Activated CD8-positive, alpha-beta T cell treated with anti-CD3 and anti-CD28 coated beads for 36 hours (primary cell): ENCODE measurements at regions not wholly inside any gene's neighbourhood (a gene's known extent, or its start where the extent isn't known, plus 50 kb on each side); places are given as distances from the start of the nearest gene placed in this dataset.

ENCODE experiments used
- ATAC-seq: fragments of 200-7000 bp; cut with Tn5 transposase; one replicate; pipeline ENCODE4 v1.10.0; 2021; ENCODE audit warnings: mild to moderate bottlenecking, moderate library complexity
- CTCF ChIA-PET: fragments of 350-600 bp; sonication (Branson Sonifier 250); formaldehyde crosslinking; loops from one replicate; lab custom pipeline; 2021; ENCODE audit warnings: antibody characterized with exemption; lab: Charles Lee
- POLR2A ChIA-PET: fragments of 350-600 bp; sonication (Branson Sonifier 250); formaldehyde crosslinking; loops from one replicate; lab custom pipeline; 2021; ENCODE audit warnings: antibody characterized with exemption; lab: Charles Lee
- DNase-seq: peaks from one replicate; pipeline ENCODE4 v3.0.0-alpha.2; 2020
- H3K27ac Mint-ChIP-seq: one replicate; pipeline ENCODE4 v1.8.0; 2021; ENCODE audit warnings: mild to moderate bottlenecking, mixed read lengths
- H3K27me3 Mint-ChIP-seq: one replicate; pipeline ENCODE4 v1.8.0; 2021; ENCODE audit warnings: mixed read lengths
- H3K36me3 Mint-ChIP-seq: one replicate; pipeline ENCODE4 v1.8.0; 2021; ENCODE audit warnings: low read depth, mixed read lengths
- H3K4me1 Mint-ChIP-seq: one replicate; pipeline ENCODE4 v1.8.0; 2021; ENCODE audit warnings: low read depth, mixed read lengths
- H3K4me3 Mint-ChIP-seq: one replicate; pipeline ENCODE4 v1.8.0; 2021; ENCODE audit warnings: mild to moderate bottlenecking, moderate library complexity, mixed read lengths
- H3K9me3 Mint-ChIP-seq: one replicate; pipeline ENCODE4 v1.8.0; 2021; ENCODE audit warnings: mixed read lengths
- CTCF ChIP-seq: fragments of 200-600 bp; IDR thresholded peaks from one replicate; pipeline ENCODE4 v1.8.0; 2022; ENCODE audit warnings: antibody characterized with exemption, mild to moderate bottlenecking
- intact Hi-C: fragments of 100-400 bp; cut with micrococcal nuclease; formaldehyde crosslinking; loops from one replicate; pipeline ENCODE4 v1.10.0; 2022

DNA sequence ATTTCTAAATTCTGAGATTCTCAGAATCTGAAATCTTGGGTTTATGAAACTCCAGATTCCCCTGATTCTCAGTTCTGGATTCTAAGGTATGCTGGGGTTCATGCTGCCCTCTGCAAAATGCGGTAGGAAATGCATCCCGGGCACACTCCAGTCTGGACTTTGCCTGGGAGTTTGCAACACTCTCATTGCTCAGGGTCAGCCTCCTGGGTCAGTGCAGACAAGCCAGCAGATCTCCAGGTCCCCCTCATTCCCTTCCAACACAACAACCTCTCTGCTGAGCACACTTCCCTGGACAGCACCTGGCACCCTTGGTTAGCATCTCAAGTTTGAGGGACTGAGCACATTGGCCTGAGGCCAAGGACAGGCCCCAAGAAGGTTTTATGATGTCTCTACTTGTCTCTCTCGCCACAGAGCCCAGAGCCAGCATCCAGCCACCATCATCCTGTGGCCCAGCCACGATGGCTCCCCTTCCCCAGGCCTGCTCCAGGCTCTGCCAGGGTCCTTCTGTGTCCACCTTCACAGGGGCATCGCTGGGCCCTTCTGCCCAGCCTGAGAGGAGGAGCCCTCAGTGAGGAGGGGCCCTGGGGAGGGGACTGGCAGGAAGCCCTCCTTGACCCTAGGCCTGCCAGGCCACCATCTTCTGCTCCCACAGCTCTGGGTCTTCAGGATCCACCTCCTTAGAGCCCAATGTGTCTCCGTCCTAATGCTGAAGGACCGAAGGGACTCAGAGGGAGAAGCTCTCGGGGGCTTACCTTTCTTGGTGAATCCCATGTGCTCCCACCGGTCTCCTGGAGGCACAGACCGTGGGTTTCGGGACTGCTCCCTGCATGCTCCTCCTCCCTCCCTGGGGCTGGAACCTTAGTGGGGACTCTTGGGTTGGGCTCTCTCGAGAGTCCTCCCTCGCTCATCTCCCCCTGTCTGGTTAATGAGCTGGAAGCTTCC is 550.7 kb downstream of the PTPRU start:
- ChIA-PET POLR2A (no interaction called here), CTCF (no interaction called here)
- H3K27me3 Mint-ChIP-seq, result peaks cover 2% of the 10 kb centered on the region
- no peak for TF ChIP-seq CTCF
- ATAC-seq (no peak), DNase-seq (no peak)
- no peaks in the 10 kb centered on the region for H3K36me3 Mint-ChIP-seq
- no peaks in the 10 kb centered on the region for H3K4me1 Mint-ChIP-seq
- no peak overlapping the region for H3K4me3 Mint-ChIP-seq
- no peak overlapping the region for H3K27ac Mint-ChIP-seq
- no peaks in the 10 kb centered on the region for H3K9me3 Mint-ChIP-seq
- intact Hi-C loops, result no loop called here

- Mint-ChIP-seq H3K4me1 (no peaks in the 10 kb centered on the region), H3K27me3 (peaks cover 2% of the 10 kb centered on the region), H3K4me3 (no peak overlapping the region), H3K9me3 (no peaks in the 10 kb centered on the region), H3K27ac (no peak overlapping the region), H3K36me3 (no peaks in the 10 kb centered on the region)
- ChIA-PET CTCF (no interaction called here), POLR2A (no interaction called here)
- intact Hi-C loops, result no loop called here
- no peak for TF ChIP-seq CTCF
- no peak for ATAC-seq
- DNase-seq, result no peak
Observed at GRCh38 chr1:29786195-29786594, 549.9 kb downstream of the PTPRU start.

DNA sequence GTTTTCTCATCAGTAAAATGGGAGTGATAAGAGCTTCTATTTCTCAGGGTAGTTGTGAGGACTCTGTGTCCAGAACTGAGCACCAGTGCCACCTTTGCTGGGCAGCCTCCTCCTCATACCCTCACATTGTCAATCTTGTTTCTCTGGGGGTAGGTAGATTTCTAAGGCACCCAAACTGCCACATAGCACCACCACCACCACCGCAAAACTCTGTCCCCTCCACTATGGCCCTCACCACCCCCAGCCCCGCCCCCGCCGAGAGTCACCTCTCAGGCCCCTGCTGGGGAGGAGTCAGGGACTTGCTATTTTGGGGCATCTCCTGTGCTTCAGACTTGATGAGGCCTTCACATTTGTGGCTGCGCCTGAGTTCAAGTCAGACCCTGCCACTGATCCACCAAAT is 549.2 kb downstream of the PTPRU start:
- ChIA-PET CTCF (no interaction called here), POLR2A (no interaction called here)
- Mint-ChIP-seq H3K4me1 (no peaks in the 10 kb centered on the region), H3K27ac (no peak overlapping the region), H3K27me3 (peaks cover 2% of the 10 kb centered on the region), H3K4me3 (no peak overlapping the region), H3K36me3 (no peaks in the 10 kb centered on the region), H3K9me3 (no peaks in the 10 kb centered on the region)
- DNase-seq (no peak), ATAC-seq (no peak)
- no peak for TF ChIP-seq CTCF
- intact Hi-C loops, result no loop called here

DNA sequence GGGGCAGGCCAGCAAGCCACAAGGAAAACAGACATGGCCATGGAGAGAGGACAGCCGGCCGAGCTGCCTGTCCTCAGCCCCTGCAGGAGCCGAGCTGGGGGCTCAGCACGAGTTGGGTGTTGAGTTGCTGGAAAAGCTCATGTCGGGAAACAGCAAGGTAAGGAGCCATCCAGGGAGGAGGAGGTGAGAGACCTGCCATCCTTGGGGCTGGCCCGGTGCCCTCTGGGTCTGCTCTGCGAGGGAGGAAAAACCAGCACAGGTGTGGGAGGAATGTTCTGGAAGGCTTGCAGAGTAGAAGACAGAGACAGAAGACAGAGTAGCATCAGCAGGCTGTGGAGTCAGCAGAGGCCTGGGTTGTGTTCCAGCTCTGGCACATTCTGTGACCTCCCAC is 548.8 kb downstream of the PTPRU start:
- ATAC-seq, result no peak
- CTCF ChIA-PET, result no interaction called here
- no peak for DNase-seq
- Mint-ChIP-seq H3K27ac (no peak overlapping the region), H3K4me3 (no peak overlapping the region), H3K4me1 (no peaks in the 10 kb centered on the region), H3K36me3 (no peaks in the 10 kb centered on the region), H3K9me3 (no peaks in the 10 kb centered on the region), H3K27me3 (peaks cover 2% of the 10 kb centered on the region)
- intact Hi-C loops, result no loop called here
- TF ChIP-seq CTCF, result no peak
- POLR2A ChIA-PET, result no interaction called here

DNA sequence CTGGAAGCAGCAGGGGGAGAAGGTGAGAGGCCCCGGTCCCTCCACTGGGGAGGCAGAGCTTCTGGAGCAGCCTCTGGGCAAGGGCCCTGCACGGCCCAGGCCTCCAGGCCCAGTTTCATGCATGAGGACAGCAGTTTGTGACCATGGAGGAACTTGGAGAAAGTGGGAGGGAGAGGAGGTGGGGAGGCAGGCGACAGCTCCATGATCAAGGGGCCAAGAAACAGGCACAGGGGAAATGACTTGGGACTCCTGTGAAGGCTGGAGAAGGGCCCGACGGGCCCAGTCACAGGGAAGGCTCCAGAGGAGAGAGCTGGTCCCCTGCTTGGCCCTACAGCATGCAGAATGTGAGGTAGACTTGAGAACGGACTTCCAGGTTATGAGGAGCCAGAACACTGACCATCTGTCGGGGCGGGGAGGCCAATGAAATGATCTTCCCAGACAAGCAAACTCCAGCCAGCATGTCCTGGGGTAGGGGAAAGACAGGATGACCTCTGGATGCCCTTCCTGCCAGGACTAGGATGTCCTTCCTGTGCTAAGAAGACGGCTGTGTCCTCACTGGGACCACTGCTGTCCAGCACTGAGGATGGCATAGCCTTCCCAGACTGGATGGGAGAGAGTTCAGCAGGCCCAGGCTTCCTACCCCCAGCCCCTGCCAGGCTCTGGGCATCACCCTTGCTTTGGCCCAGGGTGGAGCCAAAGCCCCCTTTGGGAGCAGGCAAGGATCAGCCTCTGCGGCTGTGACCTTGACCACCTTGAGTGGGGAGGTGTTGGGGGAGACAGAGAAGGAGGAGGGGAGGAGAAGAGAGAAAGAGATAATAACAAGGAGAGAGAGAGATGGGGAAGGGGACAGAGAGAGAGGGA is 548.2 kb downstream of the PTPRU start:
- DNase-seq, result no peak
- H3K4me3 Mint-ChIP-seq, result no peak overlapping the region
- no peak overlapping the region for H3K27ac Mint-ChIP-seq
- H3K27me3 Mint-ChIP-seq, result peaks cover 2% of the 10 kb centered on the region
- intact Hi-C loops, result no loop called here
- no peak for ATAC-seq
- no peaks in the 10 kb centered on the region for H3K9me3 Mint-ChIP-seq
- no peaks in the 10 kb centered on the region for H3K36me3 Mint-ChIP-seq
- POLR2A ChIA-PET, result no interaction called here
- no peaks in the 10 kb centered on the region for H3K4me1 Mint-ChIP-seq
- CTCF ChIA-PET, result no interaction called here
- TF ChIP-seq CTCF, result no peak
